PC-3 (cell line): ENCODE measurements at regions not wholly inside any gene's neighbourhood (a gene's known extent, or its start where the extent isn't known, plus 50 kb on each side); places are given as distances from the start of the nearest gene placed in this dataset.

Experiments used
- EZH2 ChIP-seq: fragments of 300-600 bp; sonication (generic); IDR thresholded peaks from one replicate; pipeline ENCODE4 v1.6.1; 2017; ENCODE audit warnings: antibody characterized with exemption, mild to moderate bottlenecking, low read length; ENCODE audit not compliant: unreplicated experiment
- EZH2phosphoT487 ChIP-seq: fragments of 300-600 bp; sonication (generic); IDR thresholded peaks from 2 replicates; pipeline ENCODE4 v1.6.1; 2018; ENCODE audit warnings: mild to moderate bottlenecking, antibody characterized with exemption, low read length, borderline replicate concordance
- TF ChIP-seq, protein P1 (sequence below): fragments of 300-600 bp; sonication (generic); conservative IDR thresholded peaks from 2 replicates; pipeline ENCODE4 v1.5.1; 2017; ENCODE audit warnings: antibody characterized with exemption, low read depth, mild to moderate bottlenecking, low read length

DNA sequence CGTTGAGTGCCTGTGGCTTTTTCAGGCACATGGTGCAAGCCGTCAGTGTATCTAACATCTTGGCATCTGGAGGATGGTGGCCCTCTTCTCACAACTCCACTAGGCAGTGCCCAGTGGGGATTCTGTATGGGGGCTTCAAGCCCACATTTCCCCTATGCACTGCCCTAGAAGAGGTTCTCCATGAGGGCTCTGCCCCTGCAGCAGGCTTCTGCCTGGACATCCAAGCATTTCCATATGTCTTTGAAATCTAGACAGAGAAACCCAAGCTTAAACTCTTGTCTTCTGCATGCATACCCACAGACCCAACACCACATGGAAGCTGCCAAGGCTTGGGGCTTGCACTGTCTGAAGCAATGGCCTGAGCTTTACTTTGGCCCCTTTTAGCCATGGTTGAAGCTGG, 146.4 kb downstream of the ARL4A start:
- TF ChIP-seq EZH2 (no peak), EZH2phosphoT487 (no peak)
- TF ChIP-seq, protein P1, sequence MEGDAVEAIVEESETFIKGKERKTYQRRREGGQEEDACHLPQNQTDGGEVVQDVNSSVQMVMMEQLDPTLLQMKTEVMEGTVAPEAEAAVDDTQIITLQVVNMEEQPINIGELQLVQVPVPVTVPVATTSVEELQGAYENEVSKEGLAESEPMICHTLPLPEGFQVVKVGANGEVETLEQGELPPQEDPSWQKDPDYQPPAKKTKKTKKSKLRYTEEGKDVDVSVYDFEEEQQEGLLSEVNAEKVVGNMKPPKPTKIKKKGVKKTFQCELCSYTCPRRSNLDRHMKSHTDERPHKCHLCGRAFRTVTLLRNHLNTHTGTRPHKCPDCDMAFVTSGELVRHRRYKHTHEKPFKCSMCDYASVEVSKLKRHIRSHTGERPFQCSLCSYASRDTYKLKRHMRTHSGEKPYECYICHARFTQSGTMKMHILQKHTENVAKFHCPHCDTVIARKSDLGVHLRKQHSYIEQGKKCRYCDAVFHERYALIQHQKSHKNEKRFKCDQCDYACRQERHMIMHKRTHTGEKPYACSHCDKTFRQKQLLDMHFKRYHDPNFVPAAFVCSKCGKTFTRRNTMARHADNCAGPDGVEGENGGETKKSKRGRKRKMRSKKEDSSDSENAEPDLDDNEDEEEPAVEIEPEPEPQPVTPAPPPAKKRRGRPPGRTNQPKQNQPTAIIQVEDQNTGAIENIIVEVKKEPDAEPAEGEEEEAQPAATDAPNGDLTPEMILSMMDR: no peak
